ENCODE measurements at regions not wholly inside any gene's neighbourhood (a gene's known extent, or its start where the extent isn't known, plus 50 kb on each side); places are given as distances from the start of the nearest gene placed in this dataset.

- no peak for TF ChIP-seq RARB (CRISPR knock-in tag; IDR thresholded peaks at IDR 0.05)
- no peak for TF ChIP-seq ISL1 (CRISPR knock-in tag; IDR thresholded peaks at IDR 0.05)
- TF ChIP-seq ZNF8 (CRISPR knock-in tag; IDR thresholded peaks at IDR 0.05): no peak
- no peak for TF ChIP-seq ESRRG (CRISPR knock-in tag; IDR thresholded peaks at IDR 0.05)
Measured at GRCh38 chr20:11677428-11677827, 240.3 kb upstream of the BTBD3 start.
